ENCODE measurements at regions not wholly inside any gene's neighbourhood (a gene's known extent, or its start where the extent isn't known, plus 50 kb on each side); places are given as distances from the start of the nearest gene placed in this dataset.

DNA sequence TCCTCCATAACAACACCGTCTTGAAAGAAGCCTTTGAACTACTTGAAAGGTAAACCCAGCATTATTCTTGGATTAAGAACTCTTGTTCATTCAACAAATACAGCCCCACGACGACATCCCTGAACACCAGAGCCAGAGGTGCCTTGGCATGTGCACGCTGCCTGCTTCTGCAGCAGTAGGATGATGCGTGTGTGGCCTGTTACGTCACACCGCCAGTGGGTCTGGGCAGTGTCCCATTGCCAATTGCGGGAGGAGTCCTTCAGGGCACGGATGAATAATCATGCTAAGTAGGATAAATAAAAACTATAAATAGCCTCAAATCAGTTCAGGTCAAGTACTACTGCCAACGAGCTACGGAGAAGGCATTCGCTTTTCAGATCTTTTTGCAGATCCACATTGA, 380.5 kb downstream of the SHANK2 start:
- TF ChIP-seq, protein P1, sequence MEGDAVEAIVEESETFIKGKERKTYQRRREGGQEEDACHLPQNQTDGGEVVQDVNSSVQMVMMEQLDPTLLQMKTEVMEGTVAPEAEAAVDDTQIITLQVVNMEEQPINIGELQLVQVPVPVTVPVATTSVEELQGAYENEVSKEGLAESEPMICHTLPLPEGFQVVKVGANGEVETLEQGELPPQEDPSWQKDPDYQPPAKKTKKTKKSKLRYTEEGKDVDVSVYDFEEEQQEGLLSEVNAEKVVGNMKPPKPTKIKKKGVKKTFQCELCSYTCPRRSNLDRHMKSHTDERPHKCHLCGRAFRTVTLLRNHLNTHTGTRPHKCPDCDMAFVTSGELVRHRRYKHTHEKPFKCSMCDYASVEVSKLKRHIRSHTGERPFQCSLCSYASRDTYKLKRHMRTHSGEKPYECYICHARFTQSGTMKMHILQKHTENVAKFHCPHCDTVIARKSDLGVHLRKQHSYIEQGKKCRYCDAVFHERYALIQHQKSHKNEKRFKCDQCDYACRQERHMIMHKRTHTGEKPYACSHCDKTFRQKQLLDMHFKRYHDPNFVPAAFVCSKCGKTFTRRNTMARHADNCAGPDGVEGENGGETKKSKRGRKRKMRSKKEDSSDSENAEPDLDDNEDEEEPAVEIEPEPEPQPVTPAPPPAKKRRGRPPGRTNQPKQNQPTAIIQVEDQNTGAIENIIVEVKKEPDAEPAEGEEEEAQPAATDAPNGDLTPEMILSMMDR (IDR thresholded peaks at IDR 0.05; ENCODE audit: low read depth, low read length) = no peak
- DNase-seq (ENCODE audit: low read depth in 2 of 2) = peak in 1 of 2 donors; percentile 19
- no peak overlapping the region for H3K4me3 ChIP-seq (replicated peaks in 1 of 2; ENCODE audit: low read depth in 2 of 2, low read length in 2 of 2)

DNA sequence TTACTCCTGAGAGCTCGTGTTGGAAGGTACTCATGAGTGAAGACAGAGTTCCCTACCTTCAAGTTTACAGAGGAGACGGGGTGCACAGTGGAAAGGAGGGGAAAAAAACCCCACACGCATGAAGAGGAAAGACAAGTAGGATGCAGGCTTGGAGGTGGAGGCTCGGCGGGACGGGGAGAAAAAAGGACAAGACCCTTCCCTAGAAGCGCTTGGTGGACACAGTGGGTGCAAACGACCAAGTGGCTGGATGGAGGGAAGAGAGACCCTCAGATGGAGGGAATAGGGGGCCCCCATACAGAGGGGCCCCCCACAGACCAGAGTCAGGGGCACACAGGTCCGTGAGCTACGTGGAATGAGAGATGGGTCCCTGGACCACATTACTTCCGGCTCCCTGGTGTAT, 380.1 kb downstream of the SHANK2 start:
- H3K4me3 ChIP-seq (replicated peaks in 1 of 2; ENCODE audit: low read depth in 2 of 2, low read length in 2 of 2) = no peak overlapping the region
- DNase-seq (ENCODE audit: low read depth in 2 of 2) = no peak
- TF ChIP-seq, protein P1 (IDR thresholded peaks at IDR 0.05; ENCODE audit: low read depth, low read length) = no peak

DNA sequence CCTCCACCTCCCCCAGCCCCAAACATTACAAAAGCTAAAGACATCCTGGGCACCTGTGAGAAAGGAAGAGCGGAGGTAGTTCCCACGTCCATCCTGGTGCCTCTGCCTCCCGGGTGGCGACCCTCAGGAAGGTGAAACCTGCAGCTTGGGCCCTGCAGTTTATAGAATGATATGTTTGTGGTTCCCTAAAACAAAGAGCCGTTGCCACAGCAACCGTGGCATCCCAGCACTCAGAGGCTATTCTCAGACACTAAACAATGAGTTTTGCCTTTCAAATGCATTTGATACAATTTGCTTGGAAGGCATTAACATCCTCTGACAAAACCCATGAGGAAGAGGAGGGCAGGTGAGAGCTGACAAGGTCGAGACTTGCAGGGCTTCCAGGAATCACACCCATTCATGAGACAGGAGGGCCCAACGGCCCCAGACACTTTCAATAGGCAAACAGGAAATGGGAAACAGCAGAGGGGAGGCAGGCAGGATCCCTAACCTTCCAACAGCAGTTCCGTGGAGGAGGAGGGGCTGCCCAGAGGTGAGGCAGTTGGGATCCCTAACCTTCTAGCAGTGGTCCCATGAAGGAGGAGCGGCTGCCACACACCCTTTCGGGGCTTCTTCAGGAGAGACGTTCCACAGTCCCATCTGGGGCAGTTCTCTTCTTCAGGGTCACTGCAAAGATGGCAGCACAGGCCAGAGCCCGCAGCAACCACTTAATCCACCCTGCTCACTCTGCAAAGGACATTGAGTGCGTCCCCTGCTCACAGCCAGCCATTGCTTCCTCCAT, 379.2 kb downstream of the SHANK2 start:
- H3K4me3 ChIP-seq (replicated peaks in 1 of 2; ENCODE audit: low read depth in 2 of 2, low read length in 2 of 2) = no peak overlapping the region
- TF ChIP-seq, protein P1 (IDR thresholded peaks at IDR 0.05; ENCODE audit: low read depth, low read length) = no peak
- DNase-seq (ENCODE audit: low read depth in 2 of 2) = no peak

DNA sequence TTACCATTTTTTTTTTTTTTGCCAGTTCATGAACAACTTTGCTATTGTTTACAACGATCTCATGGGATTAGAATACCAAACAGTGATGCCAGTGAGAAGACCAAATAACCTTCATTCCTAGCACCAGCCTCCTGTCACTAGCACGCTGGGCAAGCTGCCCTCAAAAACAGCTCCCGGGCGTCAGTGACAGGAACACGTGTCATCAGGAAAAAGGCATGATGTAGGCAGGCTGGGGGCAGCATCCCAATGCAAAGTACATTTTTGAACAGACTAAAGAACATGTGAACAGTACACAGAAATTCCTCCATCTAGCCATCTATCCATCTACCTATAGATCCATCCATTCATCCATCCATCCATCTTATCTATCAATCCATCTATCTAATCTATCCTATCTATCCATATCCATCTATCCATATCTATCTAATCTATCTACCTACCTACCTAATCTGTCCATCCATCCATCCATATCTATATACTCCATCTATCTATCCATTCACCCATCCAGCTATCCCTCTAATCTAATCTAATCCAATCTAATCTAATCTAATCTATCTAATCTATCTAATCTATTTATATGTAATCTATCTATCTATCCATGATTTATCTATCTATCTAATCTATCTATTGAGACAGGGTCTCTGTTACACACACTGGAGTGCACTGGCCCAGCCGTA, 378.5 kb downstream of the SHANK2 start:
- no peak overlapping the region for H3K4me3 ChIP-seq (replicated peaks in 1 of 2; ENCODE audit: low read depth in 2 of 2, low read length in 2 of 2)
- no peak for DNase-seq (ENCODE audit: low read depth in 2 of 2)
- TF ChIP-seq, protein P1 (IDR thresholded peaks at IDR 0.05; ENCODE audit: low read depth, low read length) = no peak

DNA sequence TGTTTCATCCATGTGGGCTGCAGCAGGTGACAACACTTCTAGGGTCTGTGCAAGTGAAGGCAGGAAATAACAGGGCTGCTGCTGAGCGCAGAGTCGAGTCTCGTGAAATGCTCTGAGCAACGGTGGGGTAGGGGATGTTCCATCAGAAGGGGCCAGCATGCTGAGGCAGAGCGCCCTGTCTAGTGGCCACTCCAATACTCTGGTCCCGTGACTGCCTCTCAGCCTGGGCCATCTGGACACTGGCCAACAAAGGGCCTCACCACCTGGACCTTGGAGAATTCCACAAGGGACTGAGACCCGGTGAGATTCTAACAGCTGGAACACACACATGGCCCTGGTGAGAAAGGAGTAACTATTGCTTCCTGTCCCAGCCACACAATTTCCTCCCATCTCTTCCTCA, 375.7 kb downstream of the SHANK2 start:
- TF ChIP-seq, protein P1 (IDR thresholded peaks at IDR 0.05; ENCODE audit: low read depth, low read length) = no peak
- no peak overlapping the region for H3K4me3 ChIP-seq (replicated peaks in 1 of 2; ENCODE audit: low read depth in 2 of 2, low read length in 2 of 2)
- no peak for DNase-seq (ENCODE audit: low read depth in 2 of 2)

DNA sequence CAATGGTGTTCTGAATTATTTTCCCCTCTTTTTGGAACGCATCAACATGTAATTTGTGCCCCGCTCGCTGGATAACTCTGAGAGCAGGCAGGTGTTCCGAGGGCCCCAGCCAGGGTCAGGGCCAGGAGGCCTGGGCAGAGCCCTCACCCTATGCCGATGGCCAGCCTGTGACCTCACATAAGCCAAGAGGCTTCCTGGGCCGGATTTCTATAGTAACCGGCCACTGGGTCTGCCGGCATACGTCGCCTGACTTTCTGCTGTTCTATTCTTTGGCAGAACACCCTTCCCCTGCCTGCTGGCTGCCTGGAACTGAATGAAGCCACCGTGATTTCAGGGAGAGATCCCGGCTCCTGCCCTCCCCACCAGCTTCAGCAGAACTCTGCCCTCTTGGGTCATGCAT, 375.2 kb downstream of the SHANK2 start:
- DNase-seq (ENCODE audit: low read depth in 2 of 2) = no peak
- TF ChIP-seq, protein P1 (IDR thresholded peaks at IDR 0.05; ENCODE audit: low read depth, low read length) = no peak
- no peak overlapping the region for H3K4me3 ChIP-seq (replicated peaks in 1 of 2; ENCODE audit: low read depth in 2 of 2, low read length in 2 of 2)

All from cardiac fibroblast (primary cell).